ENCODE measurements at regions not wholly inside any gene's neighbourhood (a gene's known extent, or its start where the extent isn't known, plus 50 kb on each side); places are given as distances from the start of the nearest gene placed in this dataset.

DNA sequence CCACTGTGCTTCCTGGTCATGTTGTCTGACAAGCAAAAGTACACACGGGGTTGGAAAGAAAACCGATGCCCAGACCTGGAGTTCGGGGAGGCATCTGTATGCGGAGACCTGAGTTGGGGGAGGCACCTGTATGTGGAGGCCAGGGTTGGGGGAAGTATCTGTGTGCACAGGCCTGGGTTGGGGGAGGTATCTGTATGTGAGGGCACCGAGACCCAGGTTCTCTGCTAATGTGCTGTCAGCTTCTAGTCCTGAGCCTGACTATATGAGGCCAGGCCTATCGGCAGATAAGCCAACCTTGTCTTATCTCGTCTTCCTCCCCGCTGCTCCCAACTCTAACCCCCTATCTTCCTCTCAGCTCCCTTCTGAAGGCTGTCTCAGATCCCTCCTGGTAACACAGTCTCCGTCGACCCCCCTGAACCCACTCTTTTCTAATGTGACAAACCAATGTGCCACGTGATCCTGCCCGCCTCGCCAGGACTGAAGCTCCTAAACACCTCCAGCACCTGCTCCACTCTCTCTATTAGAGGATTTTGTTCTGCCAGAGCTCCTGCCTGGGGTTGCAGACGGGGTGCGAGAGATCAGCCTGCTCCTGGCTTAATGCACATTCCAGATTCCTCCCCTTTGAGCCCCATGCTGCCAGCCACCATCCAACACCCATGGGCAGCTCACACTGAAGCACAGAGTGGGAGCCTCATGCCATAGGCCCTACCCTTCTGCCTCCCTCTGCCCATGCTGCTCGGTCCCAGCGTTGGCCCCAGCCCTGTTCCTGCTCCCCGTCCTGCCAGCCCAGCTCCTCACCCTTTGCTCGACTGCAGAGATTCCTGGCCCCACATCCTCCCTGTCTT, 188.4 kb downstream of the SH3BP4 start:
- Mint-ChIP-seq H3K4me1 (ENCODE audit: unreplicated experiment) (peaks cover 5% of the 10 kb centered on the region), H3K27ac (ENCODE audit: unreplicated experiment) (no peak overlapping the region), H3K9me3 (ENCODE audit: unreplicated experiment) (no peaks in the 10 kb centered on the region), H3K4me3 (ENCODE audit: unreplicated experiment) (no peak overlapping the region), H3K27me3 (ENCODE audit: unreplicated experiment) (peaks cover 1% of the 10 kb centered on the region), H3K36me3 (ENCODE audit: low read depth, unreplicated experiment) (no peaks in the 10 kb centered on the region)
- TF ChIP-seq, protein P1, sequence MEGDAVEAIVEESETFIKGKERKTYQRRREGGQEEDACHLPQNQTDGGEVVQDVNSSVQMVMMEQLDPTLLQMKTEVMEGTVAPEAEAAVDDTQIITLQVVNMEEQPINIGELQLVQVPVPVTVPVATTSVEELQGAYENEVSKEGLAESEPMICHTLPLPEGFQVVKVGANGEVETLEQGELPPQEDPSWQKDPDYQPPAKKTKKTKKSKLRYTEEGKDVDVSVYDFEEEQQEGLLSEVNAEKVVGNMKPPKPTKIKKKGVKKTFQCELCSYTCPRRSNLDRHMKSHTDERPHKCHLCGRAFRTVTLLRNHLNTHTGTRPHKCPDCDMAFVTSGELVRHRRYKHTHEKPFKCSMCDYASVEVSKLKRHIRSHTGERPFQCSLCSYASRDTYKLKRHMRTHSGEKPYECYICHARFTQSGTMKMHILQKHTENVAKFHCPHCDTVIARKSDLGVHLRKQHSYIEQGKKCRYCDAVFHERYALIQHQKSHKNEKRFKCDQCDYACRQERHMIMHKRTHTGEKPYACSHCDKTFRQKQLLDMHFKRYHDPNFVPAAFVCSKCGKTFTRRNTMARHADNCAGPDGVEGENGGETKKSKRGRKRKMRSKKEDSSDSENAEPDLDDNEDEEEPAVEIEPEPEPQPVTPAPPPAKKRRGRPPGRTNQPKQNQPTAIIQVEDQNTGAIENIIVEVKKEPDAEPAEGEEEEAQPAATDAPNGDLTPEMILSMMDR (IDR thresholded peaks at IDR 0.05; ENCODE audit: unreplicated experiment) = no peak
- DNase-seq (ENCODE audit: low spot score) = no peak

DNA sequence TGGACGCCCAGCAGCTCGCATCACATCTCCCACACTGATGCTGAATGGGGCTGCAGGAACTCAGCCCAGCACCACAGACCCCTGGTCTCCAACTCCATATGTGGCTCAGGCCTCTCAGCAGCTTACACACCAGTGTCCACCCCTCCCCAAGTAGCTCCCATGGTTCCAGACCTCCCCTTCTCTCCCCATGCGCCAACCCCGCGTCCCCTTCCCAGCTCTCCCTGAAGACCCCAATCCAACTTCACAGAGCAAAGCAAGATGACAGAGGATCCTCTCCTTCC, 188.9 kb downstream of the SH3BP4 start:
- no peak for DNase-seq (ENCODE audit: low spot score)
- Mint-ChIP-seq H3K9me3 (ENCODE audit: unreplicated experiment) (no peaks in the 10 kb centered on the region), H3K36me3 (ENCODE audit: low read depth, unreplicated experiment) (no peaks in the 10 kb centered on the region), H3K4me1 (ENCODE audit: unreplicated experiment) (peaks cover 4% of the 10 kb centered on the region), H3K27me3 (ENCODE audit: unreplicated experiment) (peaks cover 4% of the 10 kb centered on the region), H3K4me3 (ENCODE audit: unreplicated experiment) (no peak overlapping the region), H3K27ac (ENCODE audit: unreplicated experiment) (no peak overlapping the region)
- TF ChIP-seq, protein P1 (IDR thresholded peaks at IDR 0.05; ENCODE audit: unreplicated experiment) = no peak

DNA sequence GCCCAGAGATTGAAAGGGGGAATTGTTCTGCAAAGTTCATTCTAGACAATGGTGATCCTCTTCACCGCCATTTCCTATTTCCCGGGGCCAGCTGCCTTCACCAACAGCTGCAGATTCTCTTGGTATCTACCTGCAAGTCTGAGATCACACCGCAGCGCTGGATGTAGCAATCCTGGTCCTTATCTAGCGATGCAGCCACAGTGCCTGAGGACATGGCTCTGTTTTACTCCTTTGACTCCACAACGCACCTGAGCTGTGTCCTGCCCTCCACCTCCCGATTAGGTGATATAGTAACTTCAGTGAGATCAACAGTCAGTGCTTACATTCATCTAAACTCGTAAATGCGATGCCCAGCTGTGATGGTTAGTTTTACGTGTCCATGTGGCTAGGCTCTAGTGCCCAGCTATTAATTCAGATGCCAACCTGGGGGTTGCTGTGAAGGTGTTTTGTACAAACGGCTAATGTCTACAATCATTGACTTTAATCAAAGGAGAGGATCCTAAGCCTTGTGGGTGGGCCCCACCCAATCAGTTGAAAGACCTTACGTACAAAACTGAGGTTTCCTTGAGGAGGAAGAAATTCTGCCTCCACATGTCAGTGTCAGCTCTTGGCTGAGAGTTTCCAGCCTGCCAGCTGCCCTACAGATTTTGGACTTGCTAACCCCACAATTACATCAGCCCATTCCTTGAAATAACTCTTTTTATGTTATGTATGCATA, 189.8 kb downstream of the SH3BP4 start:
- DNase-seq (ENCODE audit: low spot score) = no peak
- no peak overlapping the region for H3K27ac Mint-ChIP-seq (ENCODE audit: unreplicated experiment)

DNA sequence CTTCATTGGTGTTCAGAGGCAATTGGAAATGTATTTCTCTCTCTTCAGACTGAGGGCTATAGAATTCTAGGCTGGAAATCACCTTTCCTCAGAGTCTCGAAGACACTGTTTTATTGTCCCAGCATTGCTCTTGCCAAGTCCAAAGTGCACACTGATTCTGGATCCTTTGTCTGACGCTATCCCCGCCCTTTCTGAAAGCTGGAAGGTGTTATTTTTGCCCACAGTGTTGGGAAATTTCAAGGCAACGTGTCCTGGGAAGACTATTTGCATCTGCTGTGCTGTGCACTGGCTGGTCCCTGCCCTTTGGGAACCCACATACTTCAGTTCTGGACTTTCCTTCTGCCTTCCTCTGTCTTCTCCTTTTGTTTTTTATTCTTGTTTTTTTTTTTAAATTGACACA, 190.8 kb downstream of the SH3BP4 start:
- TF ChIP-seq, protein P1 (IDR thresholded peaks at IDR 0.05; ENCODE audit: unreplicated experiment) = no peak
- Mint-ChIP-seq H3K27ac (ENCODE audit: unreplicated experiment) (no peak overlapping the region), H3K9me3 (ENCODE audit: unreplicated experiment) (no peaks in the 10 kb centered on the region), H3K4me3 (ENCODE audit: unreplicated experiment) (no peak overlapping the region), H3K36me3 (ENCODE audit: low read depth, unreplicated experiment) (no peaks in the 10 kb centered on the region), H3K4me1 (ENCODE audit: unreplicated experiment) (peaks cover 4% of the 10 kb centered on the region), H3K27me3 (ENCODE audit: unreplicated experiment) (peaks cover 4% of the 10 kb centered on the region)
- no peak for DNase-seq (ENCODE audit: low spot score)

More for the DNA sequence above, 189.8 kb downstream of the SH3BP4 start:
- TF ChIP-seq, protein P1 (IDR thresholded peaks at IDR 0.05; ENCODE audit: unreplicated experiment) = no peak
- Mint-ChIP-seq H3K4me1 (ENCODE audit: unreplicated experiment) (peaks cover 4% of the 10 kb centered on the region), H3K4me3 (ENCODE audit: unreplicated experiment) (no peak overlapping the region), H3K27me3 (ENCODE audit: unreplicated experiment) (peaks cover 4% of the 10 kb centered on the region), H3K36me3 (ENCODE audit: low read depth, unreplicated experiment) (no peaks in the 10 kb centered on the region), H3K9me3 (ENCODE audit: unreplicated experiment) (no peaks in the 10 kb centered on the region)

DNA sequence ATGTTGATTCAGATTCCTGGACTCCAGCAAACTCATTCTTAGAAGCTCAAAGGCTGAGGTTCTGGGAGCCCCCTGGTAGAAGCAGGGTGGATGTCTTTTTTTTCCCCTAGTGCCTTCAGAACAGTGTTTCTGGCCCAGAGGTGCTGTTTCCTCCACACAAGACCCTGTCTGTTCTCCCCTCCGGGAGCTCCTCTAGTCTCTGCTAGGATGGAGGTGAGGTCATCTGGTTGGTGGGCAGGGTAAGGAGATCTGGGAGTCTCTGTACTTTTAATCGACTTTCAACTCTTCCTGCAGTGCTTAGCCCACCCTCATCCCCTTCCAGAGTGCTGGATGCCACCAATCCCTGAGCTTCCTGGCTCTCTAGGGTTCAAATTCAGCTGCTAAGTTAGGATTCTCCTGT, 192.0 kb downstream of the SH3BP4 start:
- TF ChIP-seq, protein P1 (IDR thresholded peaks at IDR 0.05; ENCODE audit: unreplicated experiment) = no peak
- Mint-ChIP-seq H3K9me3 (ENCODE audit: unreplicated experiment) (no peaks in the 10 kb centered on the region), H3K4me1 (ENCODE audit: unreplicated experiment) (peaks cover 4% of the 10 kb centered on the region), H3K27ac (ENCODE audit: unreplicated experiment) (no peak overlapping the region), H3K4me3 (ENCODE audit: unreplicated experiment) (no peak overlapping the region), H3K27me3 (ENCODE audit: unreplicated experiment) (peaks cover 2% of the 10 kb centered on the region), H3K36me3 (ENCODE audit: low read depth, unreplicated experiment) (no peaks in the 10 kb centered on the region)
- no peak for DNase-seq (ENCODE audit: low spot score)

Data from endothelial cell (in vitro differentiated cells).